HG02973 (cell line): ENCODE measurements at regions not wholly inside any gene's neighbourhood (a gene's known extent, or its start where the extent isn't known, plus 50 kb on each side); places are given as distances from the start of the nearest gene placed in this dataset.

Source experiments
- ATAC-seq: cut with Tn5 transposase; IDR thresholded peaks from one replicate; pipeline ENCODE4 v1.9.1; 2021; ENCODE audit warnings: moderate library complexity; ENCODE audit not compliant: unreplicated experiment

- ATAC-seq = no peak
These were observed 432.8 kb downstream of the HDGFL1 start for GRCh38 chr6:23002044-23002619.

GRCh38 chr6:23003671-23004467 lies 434.5 kb downstream of the HDGFL1 start:
- no peak for ATAC-seq

GRCh38 chr6:23006656-23007055 lies 437.3 kb downstream of the HDGFL1 start:
- no peak for ATAC-seq

DNA sequence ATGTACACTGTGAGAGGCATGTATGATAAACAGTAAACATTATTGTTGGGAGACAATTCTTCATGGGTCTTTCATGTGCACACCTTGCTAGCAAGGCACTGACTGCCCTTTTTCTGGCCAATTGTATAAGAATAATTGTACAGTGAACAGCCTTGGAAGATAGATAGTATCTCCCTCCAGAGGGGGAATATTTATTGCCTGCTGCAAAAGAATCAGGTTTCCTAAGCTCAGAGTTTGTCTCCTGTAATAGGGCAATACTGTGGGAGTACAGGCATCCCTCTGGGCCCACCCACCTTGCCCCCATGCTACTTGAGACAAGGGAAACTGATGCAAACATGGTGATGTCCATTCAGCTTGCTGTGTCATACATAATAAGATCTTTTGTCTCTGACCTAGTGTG lies 442.2 kb downstream of the HDGFL1 start:
- no peak for ATAC-seq

DNA sequence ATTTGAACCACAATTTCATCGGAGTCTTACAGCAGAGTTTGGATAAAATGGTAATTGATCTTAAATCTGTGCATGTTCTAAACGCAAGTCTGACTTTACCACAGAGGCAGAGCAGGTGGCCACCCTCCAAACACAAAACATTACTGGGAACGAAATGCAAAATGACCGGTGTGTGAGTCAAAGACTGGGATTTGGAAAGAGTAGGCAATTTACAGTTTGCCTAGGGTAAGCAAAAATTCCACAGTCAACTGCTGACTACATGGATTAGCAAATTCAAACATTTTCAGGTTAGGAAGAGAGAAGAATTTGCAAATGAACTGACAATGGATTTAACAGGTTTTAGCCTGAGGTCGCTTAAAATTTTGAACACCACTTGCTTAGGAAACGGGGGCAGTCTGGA lies 444.4 kb downstream of the HDGFL1 start:
- ATAC-seq = no peak

GRCh38 chr6:23016696-23017095 lies 447.3 kb downstream of the HDGFL1 start:
- ATAC-seq = no peak

DNA sequence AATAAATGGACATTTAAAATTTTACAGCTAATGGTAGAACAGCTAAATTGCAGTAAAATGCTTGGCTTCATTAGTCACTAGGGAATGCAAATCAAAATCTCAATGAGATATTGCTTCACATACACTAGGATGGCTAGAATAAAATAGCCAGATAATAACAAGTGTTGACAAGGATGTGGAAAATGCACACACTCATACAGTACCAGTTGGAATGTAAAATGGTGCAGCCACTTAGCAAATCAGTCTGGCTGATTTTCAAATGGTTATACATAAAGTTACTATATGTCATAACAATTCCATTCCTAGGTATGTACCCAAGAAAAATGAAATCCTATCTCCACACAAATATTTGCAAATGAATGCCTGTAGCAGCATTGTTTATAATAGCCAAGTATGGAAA lies 452.1 kb downstream of the HDGFL1 start:
- ATAC-seq = no peak

- no peak for ATAC-seq
These were observed 457.9 kb downstream of the HDGFL1 start for GRCh38 chr6:23027281-23027680.

DNA sequence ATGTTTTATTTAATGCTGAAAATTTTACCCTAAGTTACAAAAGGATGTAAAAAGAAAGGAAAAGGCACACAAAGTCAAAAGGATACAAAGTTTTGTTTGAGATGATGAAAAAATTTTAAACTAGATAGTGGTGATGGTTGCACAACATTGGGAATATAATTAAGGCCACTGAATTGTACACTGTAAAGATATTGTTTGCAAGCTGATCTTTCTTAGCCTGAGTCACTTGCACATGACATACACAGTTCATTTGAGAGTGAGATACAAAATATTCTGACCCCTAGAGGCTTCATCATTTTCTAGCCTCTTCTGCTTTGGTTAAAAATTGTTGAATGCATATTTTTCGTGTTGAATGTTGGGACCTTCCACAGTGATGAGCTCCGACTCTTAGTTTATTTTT lies 462.6 kb downstream of the HDGFL1 start:
- ATAC-seq = no peak

DNA sequence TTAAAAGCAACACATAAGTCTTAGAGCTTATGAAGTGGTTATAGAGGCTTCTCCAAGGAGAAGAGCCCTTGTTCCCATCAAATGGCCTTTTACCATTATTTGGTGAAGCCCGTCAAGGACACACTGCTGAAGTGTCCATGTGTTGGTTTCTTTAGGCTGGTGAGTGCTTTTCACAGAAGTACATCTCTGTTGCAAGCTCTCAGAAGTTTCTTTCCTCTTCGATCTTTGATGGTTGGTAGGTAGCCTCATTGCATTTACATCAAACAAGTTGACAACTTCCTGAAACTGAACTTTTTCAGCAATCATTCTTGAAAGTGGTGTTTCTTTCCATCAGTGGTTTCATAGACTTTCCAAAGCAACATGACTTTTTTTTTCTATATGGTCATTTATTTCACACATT lies 465.6 kb downstream of the HDGFL1 start:
- ATAC-seq = no peak

GRCh38 chr6:23036406-23036983 lies 467.1 kb downstream of the HDGFL1 start:
- no peak for ATAC-seq

DNA sequence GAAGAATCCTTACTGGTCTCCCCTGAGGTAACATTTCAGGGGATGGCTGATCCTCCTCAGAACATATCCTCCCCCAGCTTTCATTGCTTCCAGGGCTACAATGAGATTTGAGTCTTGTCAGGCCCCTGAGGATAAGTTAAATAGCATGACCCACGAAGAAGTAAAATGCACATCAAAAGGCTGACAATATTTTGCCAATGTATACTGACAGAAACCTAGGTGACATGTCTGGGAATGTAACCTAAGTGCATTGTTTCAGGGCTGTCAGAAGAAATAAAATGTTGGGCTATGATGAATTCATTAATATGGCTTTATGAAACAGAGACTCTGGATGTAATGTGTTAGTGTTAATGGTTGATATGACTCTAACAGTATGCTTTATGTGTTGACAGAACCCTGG lies 471.5 kb downstream of the HDGFL1 start:
- ATAC-seq = no peak

GRCh38 chr6:23045280-23045679 lies 475.9 kb downstream of the HDGFL1 start:
- no peak for ATAC-seq

DNA sequence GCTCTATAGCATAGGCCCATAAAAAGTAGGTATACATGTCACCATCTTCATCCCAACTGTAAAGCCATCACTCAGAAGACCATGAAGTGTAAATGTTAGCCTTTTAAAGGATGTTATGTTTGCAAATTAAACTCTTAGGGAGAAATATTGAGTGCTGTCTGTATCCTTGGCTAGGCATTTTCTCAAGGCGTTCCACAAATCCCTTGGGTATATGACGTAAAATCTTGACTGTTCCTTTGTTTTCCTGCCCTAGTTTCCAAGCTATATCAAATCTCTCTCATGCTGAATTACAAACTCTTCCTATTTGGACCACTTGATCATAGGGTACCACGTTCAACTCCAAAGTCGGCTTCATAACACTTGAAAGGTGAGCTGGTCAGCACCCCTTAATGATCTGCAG lies 486.2 kb downstream of the HDGFL1 start:
- no peak for ATAC-seq

- ATAC-seq = no peak
These were observed 504.5 kb downstream of the HDGFL1 start for GRCh38 chr6:23073821-23074220.

DNA sequence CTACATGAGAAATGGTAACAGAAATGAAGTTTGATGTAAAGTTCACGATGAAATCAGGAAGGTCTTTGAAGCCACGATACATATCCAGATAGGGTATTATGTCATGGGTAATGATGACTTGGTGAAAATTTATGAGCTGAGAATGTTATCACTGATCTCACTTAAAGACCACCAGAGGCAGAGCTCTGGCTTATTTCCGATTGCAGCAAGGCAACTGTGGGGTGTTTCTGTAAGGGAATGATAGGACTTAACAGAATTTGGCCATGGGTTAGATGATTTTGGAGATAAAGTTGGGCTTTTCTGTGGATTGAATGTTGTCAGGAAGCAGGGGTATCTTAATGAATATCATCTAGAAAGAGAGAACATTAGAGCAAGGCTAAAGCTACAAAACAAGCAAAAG lies 508.4 kb downstream of the HDGFL1 start:
- ATAC-seq = no peak

- ATAC-seq = no peak
These were observed 512.3 kb downstream of the HDGFL1 start for GRCh38 chr6:23081701-23082100.

DNA sequence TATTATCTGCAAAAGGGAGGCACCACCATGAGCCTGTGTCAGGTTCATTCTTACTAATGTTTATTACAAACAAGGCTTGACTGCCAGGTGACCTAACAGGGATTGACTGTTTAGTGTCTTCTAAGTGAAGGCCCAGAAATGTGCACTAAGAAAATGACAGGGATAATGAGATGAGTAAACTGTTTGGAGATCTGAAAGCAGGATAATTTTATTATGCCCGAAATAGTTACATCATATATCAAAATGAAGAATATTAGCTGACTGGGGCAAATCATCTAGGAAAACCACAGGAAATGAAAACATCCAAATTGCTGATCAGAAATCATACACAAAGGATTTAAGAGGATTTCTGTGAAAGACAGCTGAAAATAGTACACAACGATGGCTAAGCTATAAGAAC lies 516.7 kb downstream of the HDGFL1 start:
- ATAC-seq = no peak

- ATAC-seq = no peak
These were observed 518.1 kb downstream of the HDGFL1 start for GRCh38 chr6:23087471-23087870.

DNA sequence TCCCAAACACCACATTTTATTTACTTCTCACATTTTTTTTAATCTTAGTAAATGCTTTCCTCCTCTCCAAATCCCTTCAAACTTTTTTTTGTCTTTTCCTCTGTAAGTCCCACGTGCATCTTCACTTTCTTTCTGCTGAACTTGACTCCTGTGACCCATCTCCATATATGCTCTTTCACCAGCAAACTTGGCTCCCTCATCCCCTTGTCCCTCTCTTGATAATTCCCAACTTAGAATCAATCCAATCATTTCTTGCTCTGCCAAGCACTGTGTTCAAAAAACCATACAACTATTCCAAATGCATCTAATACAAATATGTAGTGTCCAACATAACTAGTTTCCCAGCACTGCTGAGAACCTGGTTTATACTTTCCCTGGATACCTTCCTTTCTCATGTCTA lies 519.4 kb downstream of the HDGFL1 start:
- ATAC-seq = no peak

DNA sequence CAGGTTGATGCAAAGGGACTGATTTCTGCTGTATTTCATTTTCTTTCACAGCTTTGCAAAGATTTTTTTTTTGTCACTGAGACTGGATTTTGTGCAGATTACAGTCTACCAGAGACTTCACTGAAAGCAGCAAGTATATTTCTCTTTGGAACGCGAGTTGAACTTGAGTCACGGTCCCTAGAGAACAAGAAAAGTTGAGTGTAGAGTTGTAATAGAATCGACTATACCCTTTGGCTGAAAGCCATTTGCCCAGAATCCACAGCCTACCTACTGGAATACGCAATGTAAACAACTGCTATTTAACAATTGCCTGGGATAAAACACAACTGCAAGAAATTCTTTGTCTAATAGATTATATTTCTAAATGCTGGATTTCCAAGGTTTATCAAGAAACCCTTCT lies 520.6 kb downstream of the HDGFL1 start:
- no peak for ATAC-seq

GRCh38 chr6:23091795-23092194 lies 522.4 kb downstream of the HDGFL1 start:
- no peak for ATAC-seq
